ENCODE measurements at regions not wholly inside any gene's neighbourhood (a gene's known extent, or its start where the extent isn't known, plus 50 kb on each side); places are given as distances from the start of the nearest gene placed in this dataset.

GRCh38 chr3:72408983-72409779 is 439.1 kb downstream of the SHQ1 start:
- WGBS: 90% methylated on average over 5 of the region's 5 CpGs
- H3K27ac ChIP-seq (replicated peaks in 1 of 4): no peak overlapping the region
- no peaks in the 10 kb centered on the region for H3K36me3 ChIP-seq
- no peaks in the 10 kb centered on the region for H3K9me3 ChIP-seq
- intact Hi-C loops (cut with DNase I): no loop called here
- no peaks in the 10 kb centered on the region for H3K27me3 ChIP-seq
- no peak overlapping the region for H3K4me3 ChIP-seq
- DNase-seq (ENCODE audit: extremely low spot score): no peak
- peaks cover 52 to 81% (median 73%) of the 10 kb centered on the region in 4 donors for H3K4me1 ChIP-seq
- TF ChIP-seq POLR2A (IDR thresholded peaks at IDR 0.05; ENCODE audit: low read depth) (no peak), POLR2AphosphoS5 (IDR thresholded peaks at IDR 0.05) (no peak), CTCF (IDR thresholded peaks at IDR 0.05) (no peak), EP300 (IDR thresholded peaks at IDR 0.05) (no peak)

GRCh38 chr3:72407766-72408165 is 440.5 kb downstream of the SHQ1 start:
- intact Hi-C loops (cut with DNase I): no loop called here
- DNase-seq (ENCODE audit: extremely low spot score): no peak
- Histone ChIP-seq H3K27ac (replicated peaks in 1 of 4) (no peak overlapping the region), H3K27me3 (no peaks in the 10 kb centered on the region), H3K36me3 (no peaks in the 10 kb centered on the region), H3K4me1 (peaks cover 59 to 88% (median 85%) of the 10 kb centered on the region in 4 donors), H3K4me3 (no peak overlapping the region), H3K9me3 (no peaks in the 10 kb centered on the region)
- WGBS: 80% methylated on average over 6 of the region's 6 CpGs
- TF ChIP-seq POLR2A (IDR thresholded peaks at IDR 0.05; ENCODE audit: low read depth): no peak

GRCh38 chr3:72405943-72406566 is 442.2 kb downstream of the SHQ1 start:
- Histone ChIP-seq H3K9me3 (no peaks in the 10 kb centered on the region), H3K27me3 (no peaks in the 10 kb centered on the region), H3K27ac (replicated peaks in 1 of 4) (no peak overlapping the region), H3K4me1 (peaks cover 49 to 87% (median 79%) of the 10 kb centered on the region in 4 donors), H3K36me3 (no peaks in the 10 kb centered on the region), H3K4me3 (no peak overlapping the region)
- DNase-seq (ENCODE audit: extremely low spot score): no peak
- intact Hi-C loops (cut with DNase I): no loop called here
- no peak for TF ChIP-seq POLR2A (IDR thresholded peaks at IDR 0.05; ENCODE audit: low read depth)
- TF ChIP-seq CTCF (IDR thresholded peaks at IDR 0.05): no peak
- TF ChIP-seq EP300 (IDR thresholded peaks at IDR 0.05): no peak
- TF ChIP-seq POLR2AphosphoS5 (IDR thresholded peaks at IDR 0.05): no peak
- 40% methylated on average over 6 of the region's 7 CpGs for whole genome bisulfite sequencing

DNA sequence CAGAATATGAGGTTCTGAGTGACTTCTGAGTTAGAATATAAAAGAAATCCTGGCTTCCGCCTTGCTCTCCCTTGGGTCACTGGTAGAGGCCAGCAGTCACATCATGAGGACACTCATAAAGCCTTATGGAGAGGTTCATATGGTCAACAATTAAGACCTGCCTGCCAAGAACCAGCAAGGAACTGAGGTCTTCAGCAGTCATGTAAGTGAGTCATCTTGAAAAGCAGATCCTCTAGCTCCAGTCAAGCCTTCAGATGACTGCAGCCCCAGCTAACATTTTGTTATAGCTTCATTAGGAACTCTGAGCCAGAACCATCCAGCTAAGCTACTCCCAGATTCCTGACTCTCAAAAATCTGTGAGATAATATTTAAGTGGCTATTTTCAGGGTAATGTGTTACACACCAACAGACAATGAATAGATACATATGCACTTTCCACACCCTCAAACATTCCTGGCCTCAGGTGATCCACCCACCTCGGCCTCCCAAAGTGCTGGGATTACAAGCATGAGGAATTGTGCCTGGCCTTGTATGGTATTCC is 447.2 kb downstream of the SHQ1 start:
- Histone ChIP-seq H3K9me3 (no peaks in the 10 kb centered on the region), H3K4me3 (no peak overlapping the region), H3K4me1 (peaks cover 40 to 73% (median 61%) of the 10 kb centered on the region in 4 donors), H3K27ac (replicated peaks in 1 of 4) (no peak overlapping the region), H3K36me3 (no peaks in the 10 kb centered on the region), H3K27me3 (no peaks in the 10 kb centered on the region)
- DNase-seq (ENCODE audit: extremely low spot score): no peak
- no peak for TF ChIP-seq POLR2A (IDR thresholded peaks at IDR 0.05; ENCODE audit: low read depth)
- TF ChIP-seq POLR2AphosphoS5 (IDR thresholded peaks at IDR 0.05): no peak
- 91% methylated on average over 2 of the region's 2 CpGs for WGBS
- intact Hi-C loops (cut with DNase I): no loop called here

- no peaks in the 10 kb centered on the region for H3K27me3 ChIP-seq
- H3K36me3 ChIP-seq: no peaks in the 10 kb centered on the region
- peaks cover 29 to 69% (median 53%) of the 10 kb centered on the region in 4 donors for H3K4me1 ChIP-seq
- no peak for DNase-seq (ENCODE audit: extremely low spot score)
- intact Hi-C loops (cut with DNase I): no loop called here
- TF ChIP-seq EP300 (IDR thresholded peaks at IDR 0.05) (no peak), CTCF (IDR thresholded peaks at IDR 0.05) (no peak), POLR2AphosphoS5 (IDR thresholded peaks at IDR 0.05) (no peak), POLR2A (IDR thresholded peaks at IDR 0.05; ENCODE audit: low read depth) (no peak)
- no peak overlapping the region for H3K4me3 ChIP-seq
- 56% methylated on average over 3 of the region's 3 CpGs for WGBS
- no peak overlapping the region for H3K27ac ChIP-seq (replicated peaks in 1 of 4)
- H3K9me3 ChIP-seq: no peaks in the 10 kb centered on the region
Observed at GRCh38 chr3:72398781-72399180, 449.5 kb downstream of the SHQ1 start.

Data from esophagus muscularis mucosa (tissue), 4 donors.